Activated CD4-positive, alpha-beta T cell treated with anti-CD3 and anti-CD28 coated beads for 48 hours (primary cell): ENCODE measurements at regions not wholly inside any gene's neighbourhood (a gene's known extent, or its start where the extent isn't known, plus 50 kb on each side); places are given as distances from the start of the nearest gene placed in this dataset.

Experiments used
- DNase-seq: peaks from one replicate; pipeline ENCODE4 v3.0.0-alpha.2; 2020

- no peak for DNase-seq
Measured at GRCh38 chr6:16974704-16975359, 127.0 kb upstream of the STMND1 start.

DNA sequence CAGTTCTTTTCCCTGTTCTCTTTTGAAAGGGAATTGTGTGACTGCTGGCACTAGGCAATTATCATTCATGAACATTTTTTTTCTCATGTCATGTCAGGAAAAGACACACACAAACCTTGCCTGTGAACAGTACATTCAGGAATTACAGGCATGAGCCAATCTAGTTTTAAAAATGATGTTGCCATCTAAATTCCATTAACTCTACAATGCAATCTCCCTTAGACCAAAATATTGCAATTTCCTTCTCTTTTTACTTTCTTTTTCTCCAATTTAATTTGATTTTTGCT, 127.5 kb upstream of the STMND1 start:
- DNase-seq = no peak

- DNase-seq = no peak
Measured at GRCh38 chr6:16973545-16974386, 128.1 kb upstream of the STMND1 start.

DNA sequence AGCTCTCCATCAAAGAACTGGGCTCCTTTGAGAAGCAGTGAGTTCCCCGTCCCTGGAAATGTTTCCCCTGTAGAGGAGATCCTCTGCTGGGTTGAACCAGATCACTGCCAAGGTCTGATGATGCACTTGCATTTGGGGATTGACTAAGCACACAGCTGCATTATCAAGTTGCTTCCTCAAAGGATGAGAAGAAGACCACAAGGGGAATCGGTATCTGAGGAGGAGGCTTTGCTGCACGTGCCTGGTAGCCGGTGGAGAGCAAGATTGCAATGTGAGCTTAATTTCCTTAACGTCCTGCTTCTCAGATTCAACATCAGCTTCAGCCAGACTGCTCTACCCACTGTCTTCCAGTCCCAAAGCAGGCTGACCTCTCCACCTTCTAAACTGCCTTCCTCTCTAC, 128.8 kb upstream of the STMND1 start:
- DNase-seq = no peak

- peak; percentile 11 for DNase-seq
Measured at GRCh38 chr6:16972535-16972934, 129.3 kb upstream of the STMND1 start.

DNA sequence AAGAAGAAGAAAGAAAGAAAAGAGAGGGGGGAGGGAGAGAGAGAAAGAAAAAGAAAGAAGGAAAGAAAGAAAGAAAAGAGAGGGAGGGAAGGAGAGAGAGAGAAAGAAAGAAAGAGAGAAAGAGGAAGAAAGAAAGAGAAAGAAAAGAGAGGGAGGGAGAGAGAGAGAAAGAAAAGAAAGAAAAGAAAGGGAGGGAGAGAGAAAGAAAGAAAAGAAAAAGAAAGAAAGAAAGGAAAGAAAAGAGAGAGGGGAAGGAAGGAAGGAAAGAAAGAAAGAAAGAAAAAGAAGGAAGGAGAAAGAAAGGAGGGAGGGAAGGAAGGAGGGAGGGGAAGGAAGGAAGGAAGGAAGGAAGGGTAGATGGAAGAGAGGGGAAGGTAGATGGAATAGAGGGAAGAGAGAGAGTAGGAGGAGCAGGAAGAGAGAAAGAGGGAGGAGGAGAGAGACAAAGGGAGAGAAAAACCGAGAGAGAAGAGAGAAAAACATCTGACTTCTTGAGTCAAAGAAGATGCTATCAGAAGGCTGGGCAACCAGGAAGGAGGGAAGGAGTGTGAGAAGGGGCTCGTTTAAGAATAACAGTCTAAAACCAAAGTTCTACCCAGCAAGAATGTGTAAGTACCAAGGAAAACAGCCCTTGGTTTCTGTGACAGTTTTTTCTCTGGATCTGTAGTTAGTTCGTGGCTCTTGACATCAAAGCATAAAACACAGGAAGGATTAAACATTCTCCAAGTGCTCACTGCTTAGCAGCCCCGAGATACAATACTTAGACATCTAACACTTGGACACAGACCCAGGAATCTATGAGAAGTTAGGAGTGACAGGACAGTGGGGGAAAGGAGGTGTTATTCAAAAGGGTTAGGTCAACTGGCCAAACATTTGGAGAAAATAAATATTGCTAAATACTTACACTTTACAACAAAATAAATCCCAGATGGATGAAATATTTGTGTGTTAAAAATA, 131.9 kb upstream of the STMND1 start:
- DNase-seq = no peak

DNA sequence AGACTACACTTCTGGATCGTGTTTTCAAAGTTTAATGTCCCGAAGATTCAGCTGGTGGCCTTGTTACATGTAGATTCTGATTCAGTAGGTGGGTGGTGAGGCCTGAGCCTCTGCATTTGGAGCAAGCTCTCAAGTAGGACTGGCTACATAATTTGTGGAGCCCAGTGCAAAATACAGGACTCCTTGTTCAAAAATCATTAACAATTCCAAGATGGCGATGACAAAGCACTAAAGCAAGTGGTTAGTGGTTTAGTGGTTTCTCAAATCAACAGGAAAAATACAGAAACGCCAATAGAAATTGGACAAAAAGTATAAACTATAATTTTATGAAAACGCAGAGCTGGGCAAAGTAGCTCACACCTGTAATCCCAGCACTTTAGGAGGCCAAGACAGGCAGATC, 133.7 kb upstream of the STMND1 start:
- no peak for DNase-seq

- no peak for DNase-seq
Measured at GRCh38 chr6:16967470-16967817, 134.4 kb upstream of the STMND1 start.

DNA sequence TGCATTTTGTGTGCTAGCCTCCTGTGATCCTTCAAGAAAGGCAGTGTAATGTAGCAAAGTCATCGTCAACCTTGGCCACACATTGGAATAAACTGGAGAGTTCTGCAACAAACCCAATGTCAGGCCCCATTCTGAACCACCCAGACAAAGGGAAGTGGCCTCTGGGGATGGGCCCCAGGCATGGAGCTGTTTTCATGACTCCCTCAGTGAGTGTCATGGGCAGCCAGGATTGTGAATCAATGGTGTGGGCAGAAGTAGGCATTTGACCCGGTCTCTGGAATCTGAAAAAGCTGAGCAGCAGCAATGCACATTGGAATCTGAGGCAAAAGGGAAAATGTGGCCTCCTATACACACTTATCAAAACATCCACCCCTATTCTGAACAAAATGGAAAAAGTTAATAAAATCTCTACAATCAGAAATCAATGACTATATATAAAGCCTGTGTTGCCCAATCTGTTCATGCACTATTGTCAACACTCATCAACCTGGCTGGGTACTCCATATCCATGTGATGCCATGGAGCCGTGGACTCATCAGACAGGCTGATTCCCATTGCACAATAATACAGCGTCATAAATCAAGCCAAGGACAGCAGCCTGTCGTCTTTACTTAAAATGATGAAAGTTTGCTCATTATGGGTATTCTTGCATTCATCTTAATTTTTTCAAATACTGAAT, 134.9 kb upstream of the STMND1 start:
- no peak for DNase-seq

DNA sequence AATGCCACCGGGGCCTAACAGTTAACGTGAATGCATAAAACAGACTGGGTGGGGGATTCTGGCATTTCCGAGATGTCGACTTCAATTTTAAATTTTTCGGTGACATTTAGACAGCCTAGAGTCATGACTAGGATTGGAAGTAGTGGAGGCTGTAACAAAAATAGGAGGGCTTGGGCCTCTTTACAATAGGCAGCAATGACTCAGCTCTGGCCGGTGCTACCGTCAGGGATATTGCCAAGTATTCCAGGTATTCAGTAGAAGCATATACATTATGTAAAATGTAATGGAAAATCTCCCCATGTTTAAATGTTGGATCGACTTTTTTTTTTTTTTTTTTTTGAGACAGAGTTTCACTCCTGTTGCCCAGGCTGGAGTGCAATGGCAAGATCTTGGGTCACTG, 136.2 kb upstream of the STMND1 start:
- DNase-seq = no peak

DNA sequence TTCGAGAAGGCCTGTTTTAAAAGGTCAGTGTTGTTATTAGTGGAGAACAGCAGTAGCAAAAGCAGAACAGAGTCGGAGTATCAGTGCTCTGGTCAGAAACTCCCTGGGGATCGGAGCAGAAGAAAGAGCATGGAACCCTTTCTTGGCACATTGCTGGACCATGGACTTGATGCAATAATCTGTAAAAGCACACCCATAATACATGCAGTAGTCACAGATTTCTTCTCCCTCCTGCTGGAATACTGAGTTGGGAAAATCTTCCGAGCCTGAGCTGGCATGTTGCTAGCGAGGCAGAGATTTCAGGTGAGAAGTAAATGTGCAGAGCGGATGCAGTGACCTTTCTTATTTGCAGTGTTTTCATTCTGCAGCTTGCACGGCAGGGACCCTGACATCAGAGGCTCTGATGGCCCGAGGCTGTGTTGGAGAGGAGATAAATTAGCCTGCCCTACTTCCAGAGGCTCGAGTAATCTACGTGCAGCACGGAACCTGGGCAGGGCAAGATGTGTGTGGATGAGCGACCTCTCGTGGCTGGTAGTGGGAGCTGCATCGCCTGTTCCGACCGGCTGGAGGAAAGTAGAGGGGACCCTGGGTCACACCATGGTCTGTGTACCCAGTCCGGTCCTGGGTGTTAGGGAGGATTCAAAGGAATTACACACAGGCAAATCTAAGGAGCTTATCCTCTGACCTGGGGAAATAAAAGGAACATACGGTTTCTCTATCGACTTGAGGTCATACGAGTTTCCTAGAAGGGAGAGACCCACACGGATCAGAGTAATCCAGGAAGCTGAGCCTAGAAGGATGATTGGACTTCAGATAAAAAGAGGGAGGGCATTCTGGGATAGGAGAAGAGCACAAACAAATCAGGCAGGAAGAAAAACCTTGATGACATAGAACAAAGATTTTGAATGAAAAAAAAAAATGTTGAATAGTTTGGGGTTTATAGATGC, 137.0 kb upstream of the STMND1 start:
- peak; percentile 78 for DNase-seq

DNA sequence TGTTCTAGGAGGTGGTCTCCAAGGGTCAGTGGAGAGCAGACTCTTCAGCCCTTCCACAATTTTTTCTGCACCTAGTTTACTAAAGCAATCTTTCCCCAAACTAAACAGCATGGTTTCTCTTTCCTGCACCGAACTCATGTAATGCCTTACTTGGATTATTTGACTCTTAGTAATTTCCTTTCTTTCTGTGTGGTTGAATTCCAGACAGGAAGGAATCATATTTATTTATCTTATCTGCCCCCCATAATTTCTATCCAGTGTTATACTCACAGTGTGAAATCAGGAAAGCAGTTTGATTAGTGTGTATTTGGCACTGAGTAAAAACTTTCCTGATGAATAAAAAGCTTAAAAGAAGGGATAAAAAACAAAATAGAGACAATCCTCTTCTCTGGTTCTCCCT, 140.3 kb upstream of the STMND1 start:
- DNase-seq = no peak

DNA sequence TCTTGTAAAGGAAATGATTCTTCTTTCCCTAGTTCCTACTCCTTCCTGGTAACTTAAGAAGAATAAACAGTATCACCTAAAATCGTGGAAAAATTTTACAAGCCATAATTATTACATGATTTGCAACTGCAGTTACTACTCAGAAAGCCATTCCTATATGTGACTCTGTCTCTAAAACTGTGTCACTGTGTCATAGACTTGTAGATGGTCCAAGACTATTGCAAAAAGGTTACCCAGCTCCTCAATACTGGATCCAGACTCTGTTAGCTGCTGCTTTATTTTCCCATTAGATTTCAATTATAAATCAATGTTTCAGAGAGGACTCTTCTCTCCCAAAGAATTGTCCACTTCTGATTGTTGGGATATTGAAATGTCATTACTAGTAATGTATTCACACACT, 142.1 kb upstream of the STMND1 start:
- no peak for DNase-seq

- DNase-seq = no peak
Measured at GRCh38 chr6:16956361-16956760, 145.5 kb upstream of the STMND1 start.

DNA sequence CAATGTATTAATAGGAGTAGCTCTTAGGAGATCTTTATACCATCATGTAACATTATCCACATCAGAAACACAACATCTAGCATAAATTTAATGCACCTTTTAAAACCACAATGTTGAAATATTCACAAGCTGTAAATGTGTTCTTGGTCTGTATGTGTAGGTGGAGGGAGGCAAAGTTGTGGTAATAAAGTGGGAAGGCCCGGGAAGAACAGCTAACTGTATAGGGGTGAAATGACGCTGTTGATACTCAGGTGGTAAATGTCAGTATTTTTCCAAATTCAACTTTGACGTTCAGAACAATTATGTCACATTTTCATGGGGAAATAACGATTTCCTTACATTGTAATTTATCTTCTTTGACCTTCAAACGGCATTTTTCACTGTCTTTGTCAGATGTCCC, 146.0 kb upstream of the STMND1 start:
- no peak for DNase-seq

DNA sequence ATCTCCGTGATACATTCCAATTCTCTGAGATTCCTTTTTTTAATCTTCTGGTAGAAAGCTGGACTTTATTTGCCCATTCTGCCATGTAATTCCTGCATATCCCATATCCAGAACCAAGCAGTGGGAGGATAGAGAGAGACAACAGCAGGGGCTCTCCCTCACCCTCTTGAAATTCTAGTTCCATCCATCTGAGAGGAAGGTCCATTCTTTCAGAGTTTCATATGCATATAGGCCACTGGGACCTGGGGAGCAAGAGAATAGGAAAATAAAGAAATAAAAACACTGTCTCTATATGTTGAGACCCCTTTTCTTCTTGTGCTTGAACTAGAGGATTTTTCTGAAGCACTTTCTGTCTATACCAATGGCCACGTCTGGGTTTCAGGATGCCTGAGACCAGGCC, 147.9 kb upstream of the STMND1 start:
- DNase-seq = no peak

DNA sequence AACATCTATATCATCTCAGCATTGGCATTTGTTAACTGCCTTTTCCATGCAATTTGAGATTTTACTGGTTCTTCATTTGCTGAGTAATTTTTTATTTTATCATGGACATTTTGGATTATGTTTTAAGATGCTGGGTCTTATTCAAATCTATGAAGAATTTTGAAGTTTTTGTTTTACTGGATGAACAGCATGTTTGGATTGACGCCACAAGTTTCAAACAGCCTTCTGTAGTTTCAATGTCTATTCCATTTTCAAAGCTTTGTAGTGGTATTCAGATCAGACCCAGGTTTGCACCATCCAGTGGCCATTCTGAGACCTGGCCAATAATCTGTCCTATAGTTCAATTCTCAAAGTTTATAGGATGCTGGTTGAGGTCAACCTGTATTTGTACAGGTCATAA, 148.4 kb upstream of the STMND1 start:
- no peak for DNase-seq

GRCh38 chr6:16950825-16951495, 150.9 kb upstream of the STMND1 start:
- DNase-seq = no peak

DNA sequence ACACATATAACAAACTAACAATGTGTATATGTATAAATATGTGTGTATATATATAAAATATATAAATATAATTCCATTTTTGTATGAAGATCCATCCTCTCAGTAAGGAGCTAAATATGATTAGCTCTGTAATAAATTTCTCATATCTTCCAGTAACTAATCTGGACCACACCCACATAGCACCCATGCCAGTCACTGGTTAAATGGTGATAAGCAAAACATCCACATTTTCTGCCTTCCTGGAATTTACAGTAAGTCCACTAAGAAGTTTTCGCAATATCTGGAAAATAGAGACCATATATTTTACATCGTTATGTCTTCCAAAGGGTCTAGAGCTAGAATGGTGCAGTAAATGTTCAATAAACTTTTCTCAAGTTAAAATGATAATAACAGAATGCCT, 151.5 kb upstream of the STMND1 start:
- DNase-seq = no peak

DNA sequence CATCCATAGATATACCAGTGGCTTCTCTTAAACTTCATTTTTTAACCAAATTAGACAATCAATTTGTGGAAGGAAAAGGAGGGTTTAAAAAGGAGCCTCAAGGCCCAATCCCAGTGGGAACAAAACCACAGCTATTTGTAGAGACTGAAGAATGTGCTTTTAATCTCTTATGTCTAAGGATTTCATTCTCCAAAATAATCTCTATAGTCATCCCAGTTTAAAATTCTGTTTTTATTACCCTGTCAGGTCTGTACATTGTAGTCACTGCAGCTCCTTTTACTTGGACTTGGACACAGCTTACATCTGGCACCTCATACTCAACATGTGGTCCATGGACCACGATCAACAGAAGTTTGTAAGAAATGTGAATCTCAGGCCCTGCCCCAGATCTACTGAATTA, 152.1 kb upstream of the STMND1 start:
- DNase-seq = no peak

GRCh38 chr6:16948396-16948795, 153.5 kb upstream of the STMND1 start:
- DNase-seq = no peak
